ENCODE measurements at regions not wholly inside any gene's neighbourhood (a gene's known extent, or its start where the extent isn't known, plus 50 kb on each side); places are given as distances from the start of the nearest gene placed in this dataset.

DNA sequence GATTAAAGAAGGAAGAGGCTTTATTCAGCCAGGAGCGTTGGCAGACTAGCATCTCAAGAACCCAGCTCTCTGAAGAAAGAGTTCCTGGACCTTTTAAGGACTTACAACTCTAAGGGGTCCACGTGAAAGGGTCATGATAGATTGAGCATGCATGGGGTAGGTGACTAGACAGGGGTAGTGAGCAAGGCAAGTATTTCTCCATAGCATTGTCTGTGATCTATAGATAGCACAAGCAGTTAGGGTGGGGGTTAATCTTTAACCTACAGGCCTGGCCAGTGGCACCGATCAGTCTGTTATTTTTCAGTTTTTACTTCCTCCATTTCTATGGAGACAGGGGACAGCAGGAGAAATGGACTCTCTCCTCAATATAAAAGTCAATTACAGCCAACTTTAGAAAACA lies 983.7 kb downstream of the SLITRK1 start:
- Histone ChIP-seq H3K79me2 (replicated peaks; ENCODE audit: insufficient read depth) (no peaks in the 10 kb centered on the region), H3K4me1 (ENCODE audit: insufficient read depth) (peaks cover 24% of the 10 kb centered on the region), H3K27ac (ENCODE audit: low read depth) (no peak overlapping the region), H3F3A (replicated peaks; ENCODE audit: low read depth) (no peaks in the 10 kb centered on the region), H3K4me2 (no peak overlapping the region), H3K27me3 (ENCODE audit: insufficient read depth) (no peaks in the 10 kb centered on the region), H3K36me3 (ENCODE audit: insufficient read depth) (no peaks in the 10 kb centered on the region), H4K20me1 (replicated peaks; ENCODE audit: insufficient read depth) (no peaks in the 10 kb centered on the region), H3K9me2 (ENCODE audit: insufficient read depth) (no peaks in the 10 kb centered on the region), H2AFZ (no peak overlapping the region), H3K4me3 (no peak overlapping the region)
- Mint-ChIP-seq H3K27ac (no peak overlapping the region), H3K27me3 (ENCODE audit: insufficient read depth, low read depth, poor library complexity) (no peaks in the 10 kb centered on the region), H3K4me1 (peaks cover 24% of the 10 kb centered on the region), H3K36me3 (ENCODE audit: low read depth) (peaks cover 13% of the 10 kb centered on the region; the same call in 2 of the 3 replicates), H3K9me3 (peaks cover 15% of the 10 kb centered on the region), H3K4me3 (no peak overlapping the region)
- DNase-seq (ENCODE audit: low spot score): no peak
- ATAC-seq: no peak
- TF ChIP-seq CREB1 (CRISPR knock-in tag; IDR thresholded peaks at IDR 0.05; ENCODE audit: low read depth) (no peak), ZNF331 (CRISPR knock-in tag; IDR thresholded peaks at IDR 0.05; ENCODE audit: low read depth) (no peak), NANOG (IDR thresholded peaks at IDR 0.05; ENCODE audit: borderline replicate concordance) (no peak), POLR2AphosphoS5 (IDR thresholded peaks at IDR 0.05; ENCODE audit: low read depth) (no peak), EZH2 (IDR thresholded peaks at IDR 0.05; ENCODE audit: low read depth, unreplicated experiment) (no peak), EZH2phosphoT487 (IDR thresholded peaks at IDR 0.05; ENCODE audit: unreplicated experiment) (no peak), STAT1 (IDR thresholded peaks at IDR 0.05; ENCODE audit: unreplicated experiment) (no peak)
- TF ChIP-seq, protein P1, sequence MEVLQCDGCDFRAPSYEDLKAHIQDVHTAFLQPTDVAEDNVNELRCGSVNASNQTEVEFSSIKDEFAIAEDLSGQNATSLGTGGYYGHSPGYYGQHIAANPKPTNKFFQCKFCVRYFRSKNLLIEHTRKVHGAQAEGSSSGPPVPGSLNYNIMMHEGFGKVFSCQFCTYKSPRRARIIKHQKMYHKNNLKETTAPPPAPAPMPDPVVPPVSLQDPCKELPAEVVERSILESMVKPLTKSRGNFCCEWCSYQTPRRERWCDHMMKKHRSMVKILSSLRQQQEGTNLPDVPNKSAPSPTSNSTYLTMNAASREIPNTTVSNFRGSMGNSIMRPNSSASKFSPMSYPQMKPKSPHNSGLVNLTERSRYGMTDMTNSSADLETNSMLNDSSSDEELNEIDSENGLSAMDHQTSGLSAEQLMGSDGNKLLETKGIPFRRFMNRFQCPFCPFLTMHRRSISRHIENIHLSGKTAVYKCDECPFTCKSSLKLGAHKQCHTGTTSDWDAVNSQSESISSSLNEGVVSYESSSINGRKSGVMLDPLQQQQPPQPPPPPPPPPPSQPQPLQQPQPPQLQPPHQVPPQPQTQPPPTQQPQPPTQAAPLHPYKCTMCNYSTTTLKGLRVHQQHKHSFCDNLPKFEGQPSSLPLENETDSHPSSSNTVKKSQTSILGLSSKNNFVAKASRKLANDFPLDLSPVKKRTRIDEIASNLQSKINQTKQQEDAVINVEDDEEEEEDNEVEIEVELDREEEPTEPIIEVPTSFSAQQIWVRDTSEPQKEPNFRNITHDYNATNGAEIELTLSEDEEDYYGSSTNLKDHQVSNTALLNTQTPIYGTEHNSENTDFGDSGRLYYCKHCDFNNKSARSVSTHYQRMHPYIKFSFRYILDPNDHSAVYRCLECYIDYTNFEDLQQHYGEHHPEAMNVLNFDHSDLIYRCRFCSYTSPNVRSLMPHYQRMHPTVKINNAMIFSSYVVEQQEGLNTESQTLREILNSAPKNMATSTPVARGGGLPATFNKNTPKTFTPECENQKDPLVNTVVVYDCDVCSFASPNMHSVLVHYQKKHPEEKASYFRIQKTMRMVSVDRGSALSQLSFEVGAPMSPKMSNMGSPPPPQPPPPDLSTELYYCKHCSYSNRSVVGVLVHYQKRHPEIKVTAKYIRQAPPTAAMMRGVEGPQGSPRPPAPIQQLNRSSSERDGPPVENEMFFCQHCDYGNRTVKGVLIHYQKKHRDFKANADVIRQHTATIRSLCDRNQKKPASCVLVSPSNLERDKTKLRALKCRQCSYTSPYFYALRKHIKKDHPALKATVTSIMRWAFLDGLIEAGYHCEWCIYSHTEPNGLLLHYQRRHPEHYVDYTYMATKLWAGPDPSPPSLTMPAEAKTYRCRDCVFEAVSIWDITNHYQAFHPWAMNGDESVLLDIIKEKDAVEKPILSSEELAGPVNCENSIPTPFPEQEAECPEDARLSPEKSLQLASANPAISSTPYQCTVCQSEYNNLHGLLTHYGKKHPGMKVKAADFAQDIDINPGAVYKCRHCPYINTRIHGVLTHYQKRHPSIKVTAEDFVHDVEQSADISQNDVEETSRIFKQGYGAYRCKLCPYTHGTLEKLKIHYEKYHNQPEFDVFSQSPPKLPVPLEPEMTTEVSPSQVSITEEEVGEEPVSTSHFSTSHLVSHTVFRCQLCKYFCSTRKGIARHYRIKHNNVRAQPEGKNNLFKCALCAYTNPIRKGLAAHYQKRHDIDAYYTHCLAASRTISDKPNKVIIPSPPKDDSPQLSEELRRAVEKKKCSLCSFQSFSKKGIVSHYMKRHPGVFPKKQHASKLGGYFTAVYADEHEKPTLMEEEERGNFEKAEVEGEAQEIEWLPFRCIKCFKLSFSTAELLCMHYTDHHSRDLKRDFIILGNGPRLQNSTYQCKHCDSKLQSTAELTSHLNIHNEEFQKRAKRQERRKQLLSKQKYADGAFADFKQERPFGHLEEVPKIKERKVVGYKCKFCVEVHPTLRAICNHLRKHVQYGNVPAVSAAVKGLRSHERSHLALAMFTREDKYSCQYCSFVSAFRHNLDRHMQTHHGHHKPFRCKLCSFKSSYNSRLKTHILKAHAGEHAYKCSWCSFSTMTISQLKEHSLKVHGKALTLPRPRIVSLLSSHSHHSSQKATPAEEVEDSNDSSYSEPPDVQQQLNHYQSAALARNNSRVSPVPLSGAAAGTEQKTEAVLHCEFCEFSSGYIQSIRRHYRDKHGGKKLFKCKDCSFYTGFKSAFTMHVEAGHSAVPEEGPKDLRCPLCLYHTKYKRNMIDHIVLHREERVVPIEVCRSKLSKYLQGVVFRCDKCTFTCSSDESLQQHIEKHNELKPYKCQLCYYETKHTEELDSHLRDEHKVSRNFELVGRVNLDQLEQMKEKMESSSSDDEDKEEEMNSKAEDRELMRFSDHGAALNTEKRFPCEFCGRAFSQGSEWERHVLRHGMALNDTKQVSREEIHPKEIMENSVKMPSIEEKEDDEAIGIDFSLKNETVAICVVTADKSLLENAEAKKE (CRISPR knock-in tag; IDR thresholded peaks at IDR 0.05): no peak
- TF ChIP-seq, protein P2, sequence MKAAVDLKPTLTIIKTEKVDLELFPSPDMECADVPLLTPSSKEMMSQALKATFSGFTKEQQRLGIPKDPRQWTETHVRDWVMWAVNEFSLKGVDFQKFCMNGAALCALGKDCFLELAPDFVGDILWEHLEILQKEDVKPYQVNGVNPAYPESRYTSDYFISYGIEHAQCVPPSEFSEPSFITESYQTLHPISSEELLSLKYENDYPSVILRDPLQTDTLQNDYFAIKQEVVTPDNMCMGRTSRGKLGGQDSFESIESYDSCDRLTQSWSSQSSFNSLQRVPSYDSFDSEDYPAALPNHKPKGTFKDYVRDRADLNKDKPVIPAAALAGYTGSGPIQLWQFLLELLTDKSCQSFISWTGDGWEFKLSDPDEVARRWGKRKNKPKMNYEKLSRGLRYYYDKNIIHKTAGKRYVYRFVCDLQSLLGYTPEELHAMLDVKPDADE (IDR thresholded peaks at IDR 0.05): no peak
